ENCODE measurements at regions not wholly inside any gene's neighbourhood (a gene's known extent, or its start where the extent isn't known, plus 50 kb on each side); places are given as distances from the start of the nearest gene placed in this dataset.

GRCh38 chr1:55279627-55280026, 64.5 kb upstream of the USP24 start:
- POLR2A ChIA-PET = interaction anchor here (0.7 kb wide), 3 partner anchors 8 to 153 kb away, joined by 3 to 4 read pairs (median 3); no protein-coding TSS in a partner anchor
- H3K27me3 ChIP-seq (replicated peaks in 1 of 2; ENCODE audit: control insufficient read depth in 2 of 2, insufficient read depth in 2 of 2, low read length in 1 of 2) = no peaks in the 10 kb centered on the region
- in situ Hi-C loops (cut with MboI) (loop anchor here (5.0 to 10.0 kb wide), 4 partner anchors 137 to 1428 kb away; no protein-coding TSS in a partner anchor), intact Hi-C loops (cut with micrococcal nuclease; ENCODE audit: unreplicated experiment) (loop anchor here (5.0 to 10.0 kb wide), 2 partner anchors 195 to 613 kb away; no protein-coding TSS in a partner anchor)
- RAD21 ChIA-PET (ENCODE audit: unreplicated experiment) = interaction anchor here (2.3 to 5.3 kb wide), 2 partner anchors 58 to 1305 kb away, joined by 8 to 24 read pairs; no protein-coding TSS in a partner anchor
- no peak overlapping the region for H3K27ac ChIP-seq (ENCODE audit: control insufficient read depth, insufficient read depth)
- CTCF ChIA-PET = interaction anchor here (0.6 to 13.2 kb wide), 9 partner anchors 8 to 1305 kb away, joined by 3 to 230 read pairs (median 5); no protein-coding TSS in a partner anchor
- TF ChIP-seq PAX5 (IDR thresholded peaks at IDR 0.05; ENCODE audit: borderline replicate concordance, low read depth, low read length) = no peak
- TF ChIP-seq NRF1 (conservative IDR thresholded peaks at IDR 0.05; ENCODE audit: low read depth, low read length) = no peak
- no peak for TF ChIP-seq RB1 (IDR thresholded peaks at IDR 0.05; ENCODE audit: borderline replicate concordance)
- TF ChIP-seq ZSCAN29 (IDR thresholded peaks at IDR 0.05) = no peak
- TF ChIP-seq RBBP5 (conservative IDR thresholded peaks at IDR 0.05) = no peak
- TF ChIP-seq ZBTB40 (IDR thresholded peaks at IDR 0.05; ENCODE audit: borderline replicate concordance) = no peak
- no peak for TF ChIP-seq IRF5 (IDR thresholded peaks at IDR 0.05; ENCODE audit: borderline replicate concordance)
- no peak for TF ChIP-seq BMI1 (IDR thresholded peaks at IDR 0.05; ENCODE audit: borderline replicate concordance)
- TF ChIP-seq REST (IDR thresholded peaks at IDR 0.05; ENCODE audit: low read depth, low read length) = no peak
- no peak for TF ChIP-seq SREBF2 (IDR thresholded peaks at IDR 0.05; ENCODE audit: low read length)
- peaks cover 9% of the 10 kb centered on the region; the same call in 1 of the 2 replicates for H3K4me1 ChIP-seq (ENCODE audit: control insufficient read depth, insufficient read depth, low read length)
- no peak overlapping the region for H3K4me2 ChIP-seq (ENCODE audit: control insufficient read depth, insufficient read depth)
- DNase-seq (ENCODE audit: low read depth, low spot score) (no peak), FAIRE-seq (no peak), ATAC-seq (no peak)
- no peak overlapping the region for H3K9ac ChIP-seq (ENCODE audit: control insufficient read depth, insufficient read depth, low read length)
- H4K20me1 ChIP-seq (ENCODE audit: control insufficient read depth, insufficient read depth) = no peaks in the 10 kb centered on the region
- H2AFZ ChIP-seq (ENCODE audit: control insufficient read depth, low read depth, low read length) = no peak overlapping the region
- H3K36me3 ChIP-seq (ENCODE audit: control insufficient read depth in 2 of 2, insufficient read depth in 2 of 2, low read length in 1 of 2) = no peaks in the 10 kb centered on the region
- BruUV-seq (replicated peaks) = no TSS peak
- H3K4me3 ChIP-seq = no peak overlapping the region
- H3K9me3 ChIP-seq (replicated peaks; ENCODE audit: control insufficient read depth, insufficient read depth, low read length) = no peaks in the 10 kb centered on the region
- no peaks in the 10 kb centered on the region for H3K79me2 ChIP-seq (ENCODE audit: control insufficient read depth, insufficient read depth, low read length)
- SMC1A ChIA-PET (ENCODE audit: uncharacterized antibody, unreplicated experiment) = interaction anchor here (0.6 to 5.9 kb wide), 6 partner anchors 8 to 1305 kb away, joined by 3 to 47 read pairs (median 3); no protein-coding TSS in a partner anchor
- WGBS (ENCODE audit: insufficient coverage, insufficient replicate concordance, low lambda C conversion rate, missing lambda C conversion rate) = 64% methylated on average over 3 of the region's 3 CpGs
